ENCODE measurements at regions not wholly inside any gene's neighbourhood (a gene's known extent, or its start where the extent isn't known, plus 50 kb on each side); places are given as distances from the start of the nearest gene placed in this dataset.

DNA sequence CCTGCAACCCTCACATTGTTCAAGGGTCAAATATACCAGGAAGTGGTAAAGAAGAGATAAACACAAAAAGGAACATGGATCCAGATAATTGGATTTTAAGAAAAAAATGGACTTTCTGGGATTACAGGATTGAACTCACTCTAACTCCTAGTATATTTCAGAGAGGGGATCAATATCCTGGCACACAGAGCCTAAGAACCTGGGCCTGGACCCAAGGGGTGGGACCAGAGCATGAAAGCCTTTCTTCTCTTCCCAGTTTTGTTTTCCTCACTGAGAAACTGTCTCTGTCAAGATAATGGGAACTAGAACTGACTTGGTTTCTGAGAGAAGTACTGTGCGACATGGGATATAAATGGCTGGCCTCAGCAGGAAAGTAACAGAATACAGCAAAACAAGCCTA, 422.8 kb upstream of the STXBP6 start:
- DNase-seq (ENCODE audit: low spot score), result no peak
- no peaks in the 10 kb centered on the region for H3K27me3 ChIP-seq (replicated peaks; ENCODE audit: insufficient read depth)
- H3K27ac ChIP-seq, result no peak overlapping the region
- TF ChIP-seq POLR2AphosphoS5 (IDR thresholded peaks at IDR 0.05), result no peak
- TF ChIP-seq, protein P1, sequence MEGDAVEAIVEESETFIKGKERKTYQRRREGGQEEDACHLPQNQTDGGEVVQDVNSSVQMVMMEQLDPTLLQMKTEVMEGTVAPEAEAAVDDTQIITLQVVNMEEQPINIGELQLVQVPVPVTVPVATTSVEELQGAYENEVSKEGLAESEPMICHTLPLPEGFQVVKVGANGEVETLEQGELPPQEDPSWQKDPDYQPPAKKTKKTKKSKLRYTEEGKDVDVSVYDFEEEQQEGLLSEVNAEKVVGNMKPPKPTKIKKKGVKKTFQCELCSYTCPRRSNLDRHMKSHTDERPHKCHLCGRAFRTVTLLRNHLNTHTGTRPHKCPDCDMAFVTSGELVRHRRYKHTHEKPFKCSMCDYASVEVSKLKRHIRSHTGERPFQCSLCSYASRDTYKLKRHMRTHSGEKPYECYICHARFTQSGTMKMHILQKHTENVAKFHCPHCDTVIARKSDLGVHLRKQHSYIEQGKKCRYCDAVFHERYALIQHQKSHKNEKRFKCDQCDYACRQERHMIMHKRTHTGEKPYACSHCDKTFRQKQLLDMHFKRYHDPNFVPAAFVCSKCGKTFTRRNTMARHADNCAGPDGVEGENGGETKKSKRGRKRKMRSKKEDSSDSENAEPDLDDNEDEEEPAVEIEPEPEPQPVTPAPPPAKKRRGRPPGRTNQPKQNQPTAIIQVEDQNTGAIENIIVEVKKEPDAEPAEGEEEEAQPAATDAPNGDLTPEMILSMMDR (IDR thresholded peaks at IDR 0.05), result no peak
- no peaks in the 10 kb centered on the region for H3K9me3 ChIP-seq
- intact Hi-C loops (cut with DNase I), result no loop called here
- no peaks in the 10 kb centered on the region for H3K4me1 ChIP-seq (replicated peaks)
- 87% methylated on average over 1 of the region's 1 CpG for WGBS
- no peaks in the 10 kb centered on the region for H3K36me3 ChIP-seq
- H3K4me3 ChIP-seq, result no peak overlapping the region

DNA sequence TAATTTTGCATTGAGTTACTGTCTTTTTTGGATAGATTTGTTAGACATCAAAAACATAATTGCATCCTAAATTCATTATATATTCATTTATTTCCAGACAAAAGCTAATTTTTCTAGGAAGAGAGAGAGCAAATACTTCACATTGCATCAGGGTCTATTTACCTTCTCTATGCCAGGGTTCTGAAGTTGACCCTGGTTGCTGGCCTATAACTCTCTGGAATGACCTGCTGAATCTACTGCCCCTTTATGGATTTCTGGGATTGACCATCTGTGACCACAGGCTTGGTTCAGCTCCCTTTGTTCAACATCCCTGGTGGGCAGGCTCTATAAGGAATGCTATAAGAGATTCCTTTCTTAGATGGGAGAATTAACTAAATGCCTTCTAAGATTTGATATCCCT, 414.8 kb upstream of the STXBP6 start:
- H3K27ac ChIP-seq, result no peak overlapping the region
- TF ChIP-seq, protein P1 (IDR thresholded peaks at IDR 0.05), result no peak
- TF ChIP-seq POLR2AphosphoS5 (IDR thresholded peaks at IDR 0.05) (no peak), POLR2A (IDR thresholded peaks at IDR 0.05) (no peak)
- no peaks in the 10 kb centered on the region for H3K27me3 ChIP-seq (replicated peaks; ENCODE audit: insufficient read depth)
- H3K9me3 ChIP-seq, result no peaks in the 10 kb centered on the region
- no peaks in the 10 kb centered on the region for H3K4me1 ChIP-seq (replicated peaks)
- H3K36me3 ChIP-seq, result no peaks in the 10 kb centered on the region
- DNase-seq (ENCODE audit: low spot score), result no peak
- H3K4me3 ChIP-seq, result no peak overlapping the region
- intact Hi-C loops (cut with DNase I), result no loop called here

DNA sequence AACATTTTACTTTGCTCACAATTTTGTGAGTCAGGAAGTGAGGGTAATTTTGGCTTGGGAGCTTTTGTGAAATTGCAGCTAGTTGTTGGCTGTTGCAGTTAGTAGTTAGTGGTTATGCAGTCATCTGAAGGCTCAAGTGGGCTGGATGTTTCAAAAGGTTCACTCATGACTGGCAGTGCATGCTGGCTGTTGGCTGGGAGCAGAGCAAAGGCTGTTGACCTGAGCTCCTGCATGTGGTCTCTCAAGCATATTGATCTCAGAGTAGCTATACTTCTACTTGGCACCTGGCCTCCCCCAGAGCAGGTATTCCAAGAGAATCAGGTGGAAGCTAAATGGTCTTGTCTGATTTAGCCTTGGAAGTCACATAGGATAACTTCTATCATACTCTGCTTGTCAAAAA, 414.1 kb upstream of the STXBP6 start:
- no peak overlapping the region for H3K27ac ChIP-seq
- TF ChIP-seq POLR2AphosphoS5 (IDR thresholded peaks at IDR 0.05), result no peak
- no peak for TF ChIP-seq POLR2A (IDR thresholded peaks at IDR 0.05)
- TF ChIP-seq, protein P1 (IDR thresholded peaks at IDR 0.05), result no peak
- no peaks in the 10 kb centered on the region for H3K9me3 ChIP-seq
- H3K27me3 ChIP-seq (replicated peaks; ENCODE audit: insufficient read depth), result no peaks in the 10 kb centered on the region
- H3K36me3 ChIP-seq, result no peaks in the 10 kb centered on the region
- no peak overlapping the region for H3K4me3 ChIP-seq
- intact Hi-C loops (cut with DNase I), result no loop called here
- no peaks in the 10 kb centered on the region for H3K4me1 ChIP-seq (replicated peaks)
- DNase-seq (ENCODE audit: low spot score), result no peak

DNA sequence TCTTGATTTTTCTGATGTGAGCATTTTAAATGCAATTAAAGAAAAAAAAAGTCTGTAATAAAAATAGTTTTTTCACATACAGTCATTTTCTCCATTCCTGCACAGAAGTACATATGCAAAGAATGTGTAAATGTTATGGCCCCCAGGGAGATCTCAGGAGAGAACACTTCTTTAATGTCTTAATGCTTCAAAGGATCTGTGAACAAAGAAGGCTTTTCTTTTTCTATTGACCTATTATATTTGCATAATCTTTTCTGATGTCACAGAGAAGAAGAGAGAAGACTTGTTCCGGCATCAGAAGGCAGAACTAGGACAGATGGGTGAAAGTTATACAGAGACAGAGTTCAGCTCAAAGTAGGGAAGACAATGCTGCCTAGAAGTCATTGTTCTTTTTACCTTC, 413.5 kb upstream of the STXBP6 start:
- Histone ChIP-seq H3K36me3 (no peaks in the 10 kb centered on the region), H3K4me1 (replicated peaks) (no peaks in the 10 kb centered on the region), H3K9me3 (no peaks in the 10 kb centered on the region), H3K4me3 (no peak overlapping the region), H3K27me3 (replicated peaks; ENCODE audit: insufficient read depth) (no peaks in the 10 kb centered on the region), H3K27ac (no peak overlapping the region)
- WGBS, result 50% methylated on average over 1 of the region's 1 CpG
- DNase-seq (ENCODE audit: low spot score), result no peak
- TF ChIP-seq, protein P1 (IDR thresholded peaks at IDR 0.05), result no peak
- intact Hi-C loops (cut with DNase I), result no loop called here

DNA sequence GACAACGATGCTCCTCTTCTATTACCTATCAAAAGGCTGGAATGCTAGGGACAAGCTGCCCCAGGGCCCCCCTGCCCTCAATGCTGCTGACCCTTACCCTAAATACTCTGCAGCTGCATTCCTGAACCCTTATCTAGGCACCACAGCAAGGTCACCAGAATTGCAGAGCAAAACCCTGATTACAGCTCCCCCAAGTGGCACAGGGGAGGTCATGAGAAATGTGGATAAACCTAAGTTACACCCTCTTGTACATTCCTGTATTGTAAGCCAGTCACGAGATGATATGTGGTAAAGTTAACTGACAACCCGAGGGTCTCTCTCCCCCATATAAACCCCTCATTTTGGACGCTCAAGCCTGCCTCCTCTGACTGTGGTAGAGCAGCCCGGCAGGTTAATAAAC, 411.8 kb upstream of the STXBP6 start:
- DNase-seq (ENCODE audit: low spot score), result no peak
- TF ChIP-seq POLR2AphosphoS5 (IDR thresholded peaks at IDR 0.05), result no peak
- TF ChIP-seq POLR2A (IDR thresholded peaks at IDR 0.05), result no peak
- TF ChIP-seq, protein P1 (IDR thresholded peaks at IDR 0.05), result no peak
- Histone ChIP-seq H3K36me3 (no peaks in the 10 kb centered on the region), H3K4me1 (replicated peaks) (no peaks in the 10 kb centered on the region), H3K9me3 (no peaks in the 10 kb centered on the region), H3K4me3 (no peak overlapping the region), H3K27ac (no peak overlapping the region), H3K27me3 (replicated peaks; ENCODE audit: insufficient read depth) (no peaks in the 10 kb centered on the region)
- 90% methylated on average over 5 of the region's 5 CpGs for WGBS
- intact Hi-C loops (cut with DNase I), result no loop called here

Data from prostate gland (tissue), 2 donors.